Skeletal muscle satellite cell (primary cell): ENCODE measurements at regions not wholly inside any gene's neighbourhood (a gene's known extent, or its start where the extent isn't known, plus 50 kb on each side); places are given as distances from the start of the nearest gene placed in this dataset.

Experiments
- H3K27me3 ChIP-seq: 2 replicates; pipeline ENCODE4 v1.7.0; 2013; ENCODE audit warnings: low read length; ENCODE audit not compliant: control insufficient read depth, insufficient read depth
- H3K36me3 ChIP-seq: 2 replicates; pipeline ENCODE4 v1.7.0; 2013; ENCODE audit warnings: mild to moderate bottlenecking, control low read depth, low read length; ENCODE audit not compliant: insufficient read depth
- H3K4me1 ChIP-seq: 2 replicates; pipeline ENCODE4 v1.7.0; 2013; ENCODE audit warnings: low read length; ENCODE audit not compliant: control insufficient read depth, insufficient read depth
- H3K4me2 ChIP-seq: 2 replicates; pipeline ENCODE4 v1.7.0; 2013; ENCODE audit warnings: mild to moderate bottlenecking, low read length
- H3K4me3 ChIP-seq: 2 replicates; pipeline ENCODE4 v1.7.0; 2013; ENCODE audit warnings: low read length
- H3K9ac ChIP-seq: 2 replicates; pipeline ENCODE4 v1.7.0; 2013; ENCODE audit warnings: mild to moderate bottlenecking, low read depth, low read length, moderate library complexity
- H3K9me3 ChIP-seq: replicated peaks from 2 replicates; pipeline ENCODE4 v1.7.0; 2013; ENCODE audit warnings: mild to moderate bottlenecking, control low read depth, low read length

DNA sequence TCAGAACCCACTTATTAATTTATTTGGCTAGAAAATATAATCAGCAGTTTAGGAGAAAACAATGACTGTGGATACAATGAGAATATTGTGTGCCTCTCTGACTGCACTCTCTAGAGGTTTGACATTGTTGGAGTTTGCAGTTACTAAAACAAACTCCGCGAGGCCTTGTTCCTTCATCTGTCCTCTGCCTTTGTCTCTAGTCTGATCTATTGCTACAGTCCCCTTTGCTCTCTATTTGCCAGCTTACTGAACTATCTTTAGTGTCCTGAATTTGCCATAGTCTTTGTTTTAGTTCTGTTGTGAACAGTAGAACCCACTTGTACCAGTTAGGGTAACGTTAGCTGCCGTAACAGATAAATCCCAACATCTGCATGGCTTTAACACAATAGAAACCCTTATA lies 81.4 kb upstream of the RPS6KA3 start:
- Histone ChIP-seq H3K9me3 (no peaks in the 10 kb centered on the region), H3K27me3 (no peaks in the 10 kb centered on the region), H3K4me3 (no peak overlapping the region), H3K4me2 (no peak overlapping the region), H3K36me3 (no peaks in the 10 kb centered on the region), H3K4me1 (no peaks in the 10 kb centered on the region), H3K9ac (no peak overlapping the region)

DNA sequence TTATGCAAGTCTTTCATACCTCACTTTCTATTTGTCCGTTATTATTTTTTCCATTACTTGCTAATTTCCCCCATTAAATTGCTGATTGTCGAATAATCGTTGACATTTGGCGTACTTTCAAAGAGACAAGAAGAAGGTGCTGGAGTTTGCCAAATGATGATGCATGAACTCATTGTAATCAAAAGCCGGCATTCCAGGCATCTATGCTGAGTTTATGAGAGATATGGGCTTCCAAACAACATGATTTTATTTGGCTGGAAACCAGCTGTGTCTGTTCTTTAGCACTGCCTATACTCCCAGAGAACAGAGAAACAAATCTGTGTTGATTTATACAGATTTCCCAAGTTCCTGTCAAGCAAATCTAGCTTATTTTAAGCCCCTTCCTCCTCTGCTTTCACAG lies 80.8 kb upstream of the RPS6KA3 start:
- no peaks in the 10 kb centered on the region for H3K4me1 ChIP-seq
- no peaks in the 10 kb centered on the region for H3K36me3 ChIP-seq
- H3K4me3 ChIP-seq: no peak overlapping the region
- H3K4me2 ChIP-seq: no peak overlapping the region
- H3K9ac ChIP-seq: no peak overlapping the region
- no peaks in the 10 kb centered on the region for H3K9me3 ChIP-seq
- H3K27me3 ChIP-seq: no peaks in the 10 kb centered on the region

DNA sequence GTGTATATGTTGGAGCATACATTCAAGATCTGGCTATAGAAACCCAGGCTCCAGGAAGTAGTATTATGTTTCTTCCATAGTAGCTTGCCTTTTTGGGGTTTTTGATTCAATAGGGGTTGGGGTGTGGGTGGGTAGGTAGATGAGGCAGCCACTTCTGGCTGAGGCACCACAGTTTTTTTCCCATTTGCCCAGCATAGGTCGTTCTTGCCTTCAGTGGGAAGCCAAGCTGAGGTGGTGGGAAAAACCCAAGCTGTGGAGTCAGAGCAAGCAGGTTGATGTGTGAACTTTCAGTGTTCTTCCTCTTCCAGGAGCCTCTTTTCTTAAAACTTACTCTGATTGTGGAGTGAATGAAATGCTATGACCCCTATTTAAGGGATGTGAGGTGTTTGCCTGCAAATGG lies 67.0 kb upstream of the RPS6KA3 start:
- H3K9ac ChIP-seq: no peak overlapping the region
- no peak overlapping the region for H3K4me2 ChIP-seq
- H3K27me3 ChIP-seq: no peaks in the 10 kb centered on the region
- H3K4me3 ChIP-seq: no peak overlapping the region
- no peaks in the 10 kb centered on the region for H3K36me3 ChIP-seq
- no peaks in the 10 kb centered on the region for H3K4me1 ChIP-seq
- no peaks in the 10 kb centered on the region for H3K9me3 ChIP-seq

DNA sequence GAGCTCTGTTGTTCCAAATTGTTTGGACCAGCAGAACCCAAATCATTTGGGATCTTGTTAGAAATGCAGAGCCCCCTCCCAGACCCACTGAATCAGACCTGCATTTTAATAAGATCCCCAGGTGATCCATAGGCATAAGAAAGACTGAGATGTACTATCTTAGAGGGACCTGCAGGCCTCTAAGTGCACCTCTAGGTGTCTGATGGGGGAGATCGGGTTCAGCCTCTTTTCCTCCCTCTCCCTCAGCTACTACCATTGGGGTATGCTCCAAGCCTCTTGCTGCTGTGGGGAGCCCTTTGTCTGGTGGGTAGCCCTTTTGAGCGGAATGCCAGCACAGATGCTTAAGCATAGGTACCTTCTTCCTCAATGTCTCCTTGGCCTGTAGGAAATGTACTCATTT lies 63.8 kb upstream of the RPS6KA3 start:
- Histone ChIP-seq H3K27me3 (no peaks in the 10 kb centered on the region), H3K9ac (no peak overlapping the region), H3K4me1 (no peaks in the 10 kb centered on the region), H3K4me2 (no peak overlapping the region), H3K4me3 (no peak overlapping the region), H3K36me3 (no peaks in the 10 kb centered on the region), H3K9me3 (no peaks in the 10 kb centered on the region)

DNA sequence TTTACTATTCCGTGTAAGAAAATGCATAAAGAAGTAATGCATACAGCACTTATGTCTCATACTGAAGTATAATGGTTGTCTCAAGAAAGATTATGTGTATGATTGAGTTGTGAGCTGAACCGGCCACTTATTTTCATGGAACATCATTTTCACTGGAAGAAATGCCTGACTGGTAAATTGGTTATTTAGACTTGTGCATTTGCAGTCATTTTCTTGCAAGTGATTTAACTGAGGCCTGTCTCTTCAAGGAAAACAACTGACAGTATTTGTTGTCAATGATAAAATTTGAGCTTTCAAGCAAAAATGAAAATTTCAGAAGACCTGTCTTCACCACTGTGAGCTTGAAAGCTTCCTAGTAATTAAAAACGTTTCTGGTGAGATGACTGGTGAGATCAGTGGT lies 62.7 kb upstream of the RPS6KA3 start:
- H3K36me3 ChIP-seq: no peaks in the 10 kb centered on the region
- no peak overlapping the region for H3K4me2 ChIP-seq
- no peaks in the 10 kb centered on the region for H3K27me3 ChIP-seq
- H3K9ac ChIP-seq: no peak overlapping the region
- no peak overlapping the region for H3K4me3 ChIP-seq
- no peaks in the 10 kb centered on the region for H3K4me1 ChIP-seq
- no peaks in the 10 kb centered on the region for H3K9me3 ChIP-seq

DNA sequence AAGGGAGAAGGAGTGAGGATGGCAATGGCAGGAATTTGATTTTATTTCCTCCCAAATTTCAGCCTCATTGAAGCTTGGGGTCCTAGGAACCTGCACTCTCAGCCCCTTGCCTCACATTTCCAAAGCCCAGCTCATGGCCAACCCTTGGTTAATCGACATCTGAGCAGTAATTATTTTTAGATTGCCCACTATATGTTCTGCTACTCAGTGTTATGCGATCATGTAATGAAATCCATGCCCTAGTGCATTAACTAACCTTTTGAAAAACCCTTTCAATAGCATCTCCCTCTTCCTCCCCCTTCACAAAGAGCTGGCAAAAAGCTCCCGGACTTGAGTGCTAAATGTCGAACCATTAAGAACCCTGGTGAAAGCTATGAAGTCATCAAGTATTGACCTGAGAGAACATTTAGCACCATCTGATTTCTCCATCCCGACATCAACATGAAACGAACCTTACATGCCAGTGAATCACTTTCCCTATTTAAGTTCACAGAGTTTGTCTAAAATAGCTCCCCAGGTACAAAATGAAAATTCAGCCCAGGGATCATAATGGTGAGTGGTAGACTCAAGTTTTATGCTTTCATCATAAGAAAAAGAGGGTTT lies 59.2 kb upstream of the RPS6KA3 start:
- Histone ChIP-seq H3K9me3 (no peaks in the 10 kb centered on the region), H3K36me3 (no peaks in the 10 kb centered on the region), H3K27me3 (no peaks in the 10 kb centered on the region), H3K4me3 (no peak overlapping the region), H3K4me2 (no peak overlapping the region), H3K4me1 (no peaks in the 10 kb centered on the region), H3K9ac (no peak overlapping the region)

DNA sequence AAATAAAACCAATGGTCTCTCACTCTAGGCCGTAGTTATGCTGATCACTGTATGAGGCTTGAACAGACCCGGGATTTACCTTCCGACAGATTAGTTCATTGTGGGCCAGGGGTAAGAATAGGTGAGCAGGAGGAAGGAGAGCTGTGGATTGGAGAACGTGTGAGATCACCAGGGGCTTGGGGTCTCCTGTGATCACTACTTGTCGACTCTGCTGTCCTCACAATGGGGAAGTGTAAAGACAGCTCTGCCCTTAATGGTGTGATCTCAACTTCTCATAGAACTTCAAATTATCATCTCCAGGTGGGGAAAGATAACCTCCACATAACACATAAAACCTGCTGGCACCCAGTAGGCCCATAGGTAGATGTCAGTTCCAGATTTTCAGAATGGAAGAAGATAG lies 56.2 kb upstream of the RPS6KA3 start:
- H3K4me1 ChIP-seq: no peaks in the 10 kb centered on the region
- no peak overlapping the region for H3K9ac ChIP-seq
- no peaks in the 10 kb centered on the region for H3K9me3 ChIP-seq
- H3K4me2 ChIP-seq: no peak overlapping the region
- no peak overlapping the region for H3K4me3 ChIP-seq
- H3K36me3 ChIP-seq: no peaks in the 10 kb centered on the region
- no peaks in the 10 kb centered on the region for H3K27me3 ChIP-seq

DNA sequence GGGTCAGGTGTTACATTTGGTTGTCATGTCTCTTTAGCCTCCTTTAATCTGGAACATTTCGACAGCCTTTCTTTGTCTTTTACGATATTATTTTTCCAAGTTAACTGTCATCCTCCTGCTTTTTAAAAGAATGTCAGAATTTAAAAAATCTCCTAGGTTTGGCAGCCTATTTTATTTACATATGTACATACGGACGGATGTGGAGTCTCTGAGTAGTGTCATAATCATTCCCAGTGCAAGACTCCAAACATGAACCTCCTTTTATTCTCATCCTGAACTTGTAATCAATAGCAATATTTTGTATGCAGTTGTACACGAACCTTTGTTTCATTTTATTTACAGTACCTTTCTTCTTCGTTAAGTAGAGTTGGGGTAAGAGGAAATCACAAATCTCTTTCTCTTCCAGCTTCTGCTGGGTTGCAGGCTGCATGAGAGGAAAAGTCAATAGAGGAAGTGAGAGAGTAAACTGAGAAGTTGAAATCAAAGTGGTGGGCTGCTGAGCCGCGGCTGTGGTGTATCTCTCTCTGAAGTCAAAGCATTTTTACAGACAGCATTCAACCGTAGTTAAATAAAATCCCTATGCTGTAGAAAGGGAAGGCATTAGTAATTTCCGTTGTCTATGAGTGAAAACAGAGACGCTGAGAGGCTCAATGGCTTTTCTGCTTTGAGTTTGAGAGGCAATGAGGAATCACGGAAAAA lies 53.9 kb upstream of the RPS6KA3 start:
- H3K4me1 ChIP-seq: no peaks in the 10 kb centered on the region
- H3K4me3 ChIP-seq: no peak overlapping the region
- H3K27me3 ChIP-seq: no peaks in the 10 kb centered on the region
- H3K4me2 ChIP-seq: no peak overlapping the region
- no peaks in the 10 kb centered on the region for H3K9me3 ChIP-seq
- H3K9ac ChIP-seq: no peak overlapping the region
- no peaks in the 10 kb centered on the region for H3K36me3 ChIP-seq

DNA sequence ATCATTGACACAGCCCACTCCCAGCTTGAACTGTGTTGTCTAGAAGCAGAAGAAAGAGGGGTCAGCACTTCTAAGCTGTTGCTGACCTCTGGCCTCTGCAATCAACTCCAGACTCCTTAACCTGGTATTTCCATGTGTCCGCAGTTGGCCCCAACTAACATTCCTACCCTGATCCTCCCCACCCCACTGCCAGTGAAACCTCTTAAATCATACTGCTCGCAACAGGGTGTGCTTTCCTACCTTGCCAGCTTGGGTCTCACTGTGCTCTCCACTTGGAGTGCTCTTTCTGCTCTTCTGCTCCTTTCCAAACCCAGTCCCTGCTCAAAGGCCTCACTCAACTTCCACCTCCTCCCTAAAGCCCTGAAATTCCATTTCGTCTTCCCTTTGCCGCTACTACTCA lies 52.3 kb upstream of the RPS6KA3 start:
- no peaks in the 10 kb centered on the region for H3K9me3 ChIP-seq

DNA sequence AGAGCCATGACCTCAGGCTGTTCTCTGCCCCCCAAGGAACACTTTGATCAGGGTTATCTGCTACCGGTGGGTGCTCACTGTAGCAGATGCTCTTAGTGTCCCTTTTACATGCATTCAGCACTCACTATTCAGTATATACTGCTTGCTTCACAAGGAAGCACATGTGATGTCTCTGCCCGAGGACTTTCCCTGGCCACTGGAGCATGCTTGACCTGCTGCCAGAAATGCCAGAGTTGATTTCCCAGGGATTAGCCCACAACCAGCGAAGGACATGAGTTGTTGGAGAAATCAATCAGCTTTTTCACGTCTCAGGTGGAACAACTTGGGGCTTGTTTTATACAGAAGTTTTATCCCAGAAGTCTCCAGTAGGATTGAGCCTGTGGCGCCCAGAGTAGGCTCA lies 51.2 kb upstream of the RPS6KA3 start:
- Histone ChIP-seq H3K4me3 (no peak overlapping the region), H3K27me3 (no peaks in the 10 kb centered on the region), H3K4me1 (no peaks in the 10 kb centered on the region), H3K9ac (no peak overlapping the region), H3K36me3 (no peaks in the 10 kb centered on the region), H3K4me2 (no peak overlapping the region), H3K9me3 (no peaks in the 10 kb centered on the region)

More for the DNA sequence above, 52.3 kb upstream of the RPS6KA3 start:
- no peaks in the 10 kb centered on the region for H3K27me3 ChIP-seq
- H3K4me1 ChIP-seq: no peaks in the 10 kb centered on the region
- H3K4me2 ChIP-seq: no peak overlapping the region
- H3K9ac ChIP-seq: no peak overlapping the region
- H3K36me3 ChIP-seq: no peaks in the 10 kb centered on the region
- no peak overlapping the region for H3K4me3 ChIP-seq
